NCI-H2227 (cell line): ENCODE measurements at regions not wholly inside any gene's neighbourhood (a gene's known extent, or its start where the extent isn't known, plus 50 kb on each side); places are given as distances from the start of the nearest gene placed in this dataset.

ENCODE experiments used
- DNase-seq: peaks from one replicate; lab custom pipeline; 2025; ENCODE audit not compliant: unreplicated experiment; lab: John Stamatoyannopoulos, UW

DNA sequence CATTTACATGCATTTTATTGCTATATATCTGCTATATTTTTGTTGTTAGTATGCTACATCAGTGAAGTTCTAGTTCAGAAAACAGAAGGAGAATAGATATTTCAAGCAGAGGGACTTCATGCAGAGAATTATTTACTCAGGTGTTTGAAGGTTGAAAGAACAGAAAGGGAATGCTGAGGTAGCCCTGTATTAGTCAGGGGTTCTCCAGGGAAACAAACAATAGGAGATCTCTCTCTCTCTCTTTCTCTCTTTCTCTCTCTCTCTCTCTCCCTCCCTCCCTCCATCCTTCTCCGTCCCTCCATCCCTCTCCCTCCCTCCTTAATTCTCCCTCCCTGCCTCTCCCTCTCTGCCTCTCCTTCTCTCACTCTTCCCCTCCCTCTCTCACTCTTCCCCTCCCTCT, 114.3 kb upstream of the TDRD3 start:
- DNase-seq: no peak

GRCh38 chr13:60286707-60287106, 110.3 kb upstream of the TDRD3 start:
- no peak for DNase-seq

GRCh38 chr13:60288569-60288968, 108.5 kb upstream of the TDRD3 start:
- no peak for DNase-seq

DNA sequence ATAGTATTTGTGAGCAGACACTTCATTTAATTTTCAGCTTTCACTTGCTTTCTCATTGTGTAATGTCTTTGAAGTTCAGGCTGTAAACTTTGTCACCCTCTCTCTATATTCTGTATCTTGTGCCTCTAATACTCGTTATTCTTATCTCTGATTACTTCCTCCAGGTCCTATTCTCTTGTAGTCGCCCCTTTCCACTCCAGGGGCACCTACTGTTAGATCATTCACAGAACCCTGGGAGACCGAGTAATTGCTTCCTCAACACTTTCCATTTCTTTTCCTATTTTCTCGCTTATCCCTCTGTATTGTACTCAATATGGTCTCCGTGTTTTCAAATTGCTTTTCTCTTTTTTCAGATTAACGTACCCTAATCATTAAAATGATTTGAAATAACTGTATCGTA, 93.9 kb upstream of the TDRD3 start:
- DNase-seq: no peak

DNA sequence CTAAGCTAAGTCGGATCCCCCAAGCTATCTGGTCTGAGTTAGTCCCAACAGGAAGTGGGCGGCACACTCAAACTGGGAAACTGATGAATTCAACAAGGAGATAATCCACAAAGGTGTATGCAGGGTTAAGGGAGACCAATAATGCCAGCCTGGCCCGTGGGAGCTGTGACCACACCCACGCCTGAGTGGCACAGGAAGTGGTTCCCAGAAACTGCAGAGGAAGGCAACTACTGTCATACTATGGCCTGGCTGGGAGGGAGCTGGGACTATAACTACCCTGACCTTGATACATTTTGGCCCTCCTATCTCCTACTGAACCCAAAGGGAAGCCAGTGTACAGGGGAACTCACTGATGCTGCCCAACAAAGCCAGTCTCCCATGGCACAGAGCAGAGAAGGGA, 85.5 kb upstream of the TDRD3 start:
- no peak for DNase-seq

- DNase-seq: no peak
Measured at GRCh38 chr13:60312851-60313505, 84.0 kb upstream of the TDRD3 start.

- DNase-seq: no peak
Measured at GRCh38 chr13:60318186-60318585, 78.8 kb upstream of the TDRD3 start.

- DNase-seq: no peak
Measured at GRCh38 chr13:60324131-60324530, 72.9 kb upstream of the TDRD3 start.

- no peak for DNase-seq
Measured at GRCh38 chr13:60326273-60326672, 70.7 kb upstream of the TDRD3 start.

- no peak for DNase-seq
Measured at GRCh38 chr13:60327511-60327910, 69.5 kb upstream of the TDRD3 start.

GRCh38 chr13:60328073-60328472, 68.9 kb upstream of the TDRD3 start:
- no peak for DNase-seq

DNA sequence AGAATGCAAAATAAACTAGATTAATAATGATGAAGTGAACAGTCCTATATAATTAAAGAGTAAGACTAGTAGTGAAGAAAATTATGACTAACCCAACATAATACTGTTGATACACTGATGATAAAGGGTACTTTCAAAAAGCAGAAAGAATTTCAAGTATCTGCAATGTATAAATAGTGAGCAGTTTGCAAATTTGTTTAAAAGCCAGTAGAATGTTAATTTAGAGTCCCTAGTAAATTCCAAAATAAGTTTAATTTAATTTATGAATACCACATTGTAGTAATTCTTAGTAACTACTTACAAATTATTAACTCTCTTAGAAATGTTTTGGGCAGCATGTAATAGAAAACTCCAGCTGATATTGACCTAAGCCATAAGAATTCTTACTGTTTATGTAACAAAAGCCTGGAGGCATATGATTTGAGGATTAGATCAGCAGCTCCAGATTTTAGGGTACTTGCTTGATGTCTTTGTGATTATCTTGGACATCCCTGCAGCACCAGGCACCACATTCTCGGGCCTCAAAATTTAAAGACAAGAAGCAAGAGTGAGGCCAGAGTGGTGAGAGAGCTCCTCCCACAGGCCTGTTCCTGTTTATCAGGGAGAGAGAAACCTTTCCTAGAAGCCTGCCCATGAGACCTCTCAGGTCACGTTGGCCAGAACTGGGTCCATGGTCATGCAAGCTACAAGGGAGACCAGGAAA, 67.6 kb upstream of the TDRD3 start:
- DNase-seq: peak; percentile 54

DNA sequence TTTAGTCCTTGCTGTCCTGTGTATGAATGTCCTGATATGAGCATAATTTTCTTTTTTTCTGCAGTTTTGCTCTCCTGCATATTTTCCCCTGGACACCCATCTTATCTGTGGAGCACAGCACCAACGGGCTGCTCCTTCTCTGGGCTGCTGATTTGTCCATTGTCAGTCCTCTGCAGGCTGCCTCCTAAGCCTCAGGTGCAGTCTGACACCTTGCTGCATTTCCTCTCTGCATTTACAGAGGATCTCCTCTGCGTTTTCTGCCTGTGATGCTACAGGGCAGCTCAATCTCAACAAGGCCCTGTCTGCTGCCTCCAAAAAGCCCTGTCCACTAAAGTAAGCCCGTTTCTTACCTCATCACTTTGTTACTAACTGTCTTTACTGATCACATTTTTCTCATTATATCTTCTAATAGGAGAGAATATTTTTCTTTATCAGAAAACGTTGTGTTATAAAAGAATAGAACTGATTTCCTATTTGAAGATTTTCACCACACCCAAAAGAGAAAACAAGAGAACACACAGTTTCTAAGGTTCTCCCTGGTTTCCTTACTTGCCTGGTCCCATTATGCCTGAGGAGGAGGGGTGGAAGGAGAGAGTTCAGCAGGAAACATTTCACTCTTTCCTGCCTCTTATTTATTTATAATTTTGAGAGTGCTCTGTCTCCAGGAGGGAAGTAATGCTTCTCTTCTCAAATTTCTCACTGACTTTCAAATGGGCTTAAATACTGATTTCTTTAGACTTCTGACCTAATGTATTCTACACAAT, 65.6 kb upstream of the TDRD3 start:
- no peak for DNase-seq

DNA sequence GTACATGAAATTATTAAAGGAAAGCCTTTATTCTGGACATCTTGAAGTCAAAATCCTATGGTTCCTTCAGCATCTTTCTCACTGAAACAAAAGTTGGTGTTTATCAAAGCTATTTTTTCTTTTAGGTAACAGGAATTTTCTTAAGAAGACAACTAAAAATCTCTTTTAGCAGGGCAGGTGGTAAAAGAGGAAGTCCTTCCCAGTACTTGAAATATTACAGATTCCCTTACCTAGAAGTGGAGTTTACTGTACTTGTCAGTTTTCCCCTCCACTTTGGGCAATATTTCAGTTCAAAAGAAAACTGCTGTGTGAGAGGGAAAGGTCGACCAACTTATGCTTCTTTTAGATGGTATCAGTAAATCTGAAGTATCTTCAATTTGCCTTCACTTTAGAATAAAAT, 64.3 kb upstream of the TDRD3 start:
- DNase-seq: no peak

GRCh38 chr13:60334310-60334709, 62.7 kb upstream of the TDRD3 start:
- no peak for DNase-seq

GRCh38 chr13:60335531-60335930, 61.5 kb upstream of the TDRD3 start:
- peak; percentile 26 for DNase-seq

- DNase-seq: no peak
Measured at GRCh38 chr13:60338754-60339153, 58.3 kb upstream of the TDRD3 start.

- no peak for DNase-seq
Measured at GRCh38 chr13:60343978-60344377, 53.0 kb upstream of the TDRD3 start.

DNA sequence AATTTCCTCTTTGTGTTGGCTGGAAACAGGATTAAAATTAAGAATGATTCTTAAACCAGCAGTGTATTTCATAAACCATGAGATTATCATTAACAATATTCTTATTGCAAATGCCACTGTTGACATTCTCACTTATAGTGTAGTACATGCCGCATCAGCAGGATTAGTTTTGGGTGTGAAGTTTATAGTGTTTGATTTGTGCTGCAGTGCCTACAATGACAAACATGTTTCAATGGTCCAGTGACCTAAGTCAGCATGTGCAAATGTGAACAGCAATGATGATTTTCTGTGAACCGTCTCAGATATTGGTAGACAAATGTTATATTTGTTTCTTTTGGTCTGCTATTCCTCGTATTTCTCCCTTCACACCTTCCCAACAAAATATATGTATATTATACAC, 49.8 kb upstream of the TDRD3 start:
- no peak for DNase-seq
